ENCODE measurements at regions not wholly inside any gene's neighbourhood (a gene's known extent, or its start where the extent isn't known, plus 50 kb on each side); places are given as distances from the start of the nearest gene placed in this dataset.

DNA sequence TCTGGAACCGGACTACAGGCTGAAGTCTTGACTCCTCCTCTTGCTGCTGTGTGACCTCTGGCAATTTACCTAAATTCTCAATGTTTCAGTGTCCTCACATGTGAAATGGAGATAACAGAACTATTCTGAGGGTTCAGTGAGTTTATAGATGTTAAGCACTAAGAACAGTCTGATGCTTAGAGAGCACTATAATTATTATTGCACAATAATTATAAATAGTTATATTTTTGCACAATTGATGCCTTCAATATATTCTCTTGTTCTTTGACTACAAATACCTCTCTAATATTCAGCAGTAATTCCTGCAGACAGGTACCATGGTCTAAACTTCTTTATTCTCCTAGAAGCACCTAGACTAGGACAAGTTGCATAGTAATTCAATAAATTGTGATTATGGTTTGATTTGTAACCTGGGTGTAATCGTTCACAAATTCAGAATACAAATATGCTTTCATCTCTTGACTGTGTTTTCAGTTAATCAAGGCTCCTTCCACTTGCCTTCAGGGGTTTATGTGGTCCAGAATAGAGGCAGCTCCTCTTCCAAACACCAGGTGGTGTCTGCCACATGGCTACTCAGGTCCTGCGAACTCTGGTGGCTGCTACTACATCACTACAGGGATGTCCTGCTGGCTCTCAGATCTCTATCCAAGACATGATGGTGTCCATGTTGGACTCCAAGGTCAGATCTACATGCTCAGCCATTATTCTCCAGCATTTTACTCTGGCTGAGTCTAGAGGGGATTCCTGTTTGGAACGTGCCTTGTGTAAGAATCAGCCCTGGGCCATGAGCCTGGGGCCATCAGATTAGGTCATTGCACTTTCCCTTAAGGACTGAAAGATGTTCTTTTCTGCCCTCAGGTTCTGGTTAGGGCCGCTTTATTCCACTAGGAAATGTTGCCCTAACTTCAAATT is 103.4 kb downstream of the QRFPR start:
- Mint-ChIP-seq H3K9me3 (ENCODE audit: low read depth, unreplicated experiment) (no peaks in the 10 kb centered on the region), H3K4me1 (ENCODE audit: low read depth, unreplicated experiment) (peaks cover 21% of the 10 kb centered on the region), H3K36me3 (ENCODE audit: insufficient read depth, unreplicated experiment) (no peaks in the 10 kb centered on the region), H3K27ac (ENCODE audit: unreplicated experiment) (no peak overlapping the region), H3K4me3 (ENCODE audit: low read depth, unreplicated experiment) (no peak overlapping the region), H3K27me3 (ENCODE audit: unreplicated experiment) (no peaks in the 10 kb centered on the region)
- CTCF ChIA-PET = no interaction called here
- intact Hi-C loops (cut with micrococcal nuclease; ENCODE audit: unreplicated experiment) = loop anchor here (2.0 kb wide), 1 partner anchor 27 kb away; no protein-coding TSS in a partner anchor
- BruUV-seq (replicated peaks) = no TSS peak
- TF ChIP-seq, protein P1, sequence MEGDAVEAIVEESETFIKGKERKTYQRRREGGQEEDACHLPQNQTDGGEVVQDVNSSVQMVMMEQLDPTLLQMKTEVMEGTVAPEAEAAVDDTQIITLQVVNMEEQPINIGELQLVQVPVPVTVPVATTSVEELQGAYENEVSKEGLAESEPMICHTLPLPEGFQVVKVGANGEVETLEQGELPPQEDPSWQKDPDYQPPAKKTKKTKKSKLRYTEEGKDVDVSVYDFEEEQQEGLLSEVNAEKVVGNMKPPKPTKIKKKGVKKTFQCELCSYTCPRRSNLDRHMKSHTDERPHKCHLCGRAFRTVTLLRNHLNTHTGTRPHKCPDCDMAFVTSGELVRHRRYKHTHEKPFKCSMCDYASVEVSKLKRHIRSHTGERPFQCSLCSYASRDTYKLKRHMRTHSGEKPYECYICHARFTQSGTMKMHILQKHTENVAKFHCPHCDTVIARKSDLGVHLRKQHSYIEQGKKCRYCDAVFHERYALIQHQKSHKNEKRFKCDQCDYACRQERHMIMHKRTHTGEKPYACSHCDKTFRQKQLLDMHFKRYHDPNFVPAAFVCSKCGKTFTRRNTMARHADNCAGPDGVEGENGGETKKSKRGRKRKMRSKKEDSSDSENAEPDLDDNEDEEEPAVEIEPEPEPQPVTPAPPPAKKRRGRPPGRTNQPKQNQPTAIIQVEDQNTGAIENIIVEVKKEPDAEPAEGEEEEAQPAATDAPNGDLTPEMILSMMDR (IDR thresholded peaks at IDR 0.05; ENCODE audit: unreplicated experiment) = no peak
- peak; percentile 14 for DNase-seq

DNA sequence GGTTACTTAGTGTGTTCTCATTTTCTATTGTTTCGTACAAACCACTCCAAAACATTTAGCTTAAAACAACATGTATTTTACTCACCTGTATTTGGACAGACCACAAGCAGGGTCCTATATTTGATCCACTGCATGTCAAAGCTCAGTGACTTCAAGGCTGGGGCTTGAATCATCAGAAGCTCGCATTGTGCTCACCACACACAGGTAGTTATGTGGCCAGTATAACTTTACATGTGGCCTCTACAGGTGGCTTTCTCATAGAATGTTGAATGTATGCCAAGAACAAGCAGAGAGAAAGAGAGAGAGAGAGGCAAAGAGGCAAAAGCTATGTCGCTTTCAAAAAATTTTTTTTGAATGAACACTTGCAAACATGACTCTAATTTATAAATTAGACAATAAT is 107.6 kb downstream of the QRFPR start:
- BruUV-seq (replicated peaks) = no TSS peak
- no peaks in the 10 kb centered on the region for H3K9me3 Mint-ChIP-seq (ENCODE audit: low read depth, unreplicated experiment)
- DNase-seq = no peak
- peaks cover 17% of the 10 kb centered on the region for H3K4me1 Mint-ChIP-seq (ENCODE audit: low read depth, unreplicated experiment)
- H3K27ac Mint-ChIP-seq (ENCODE audit: unreplicated experiment) = no peak overlapping the region
- TF ChIP-seq, protein P1 (IDR thresholded peaks at IDR 0.05; ENCODE audit: unreplicated experiment) = no peak
- intact Hi-C loops (cut with micrococcal nuclease; ENCODE audit: unreplicated experiment) = no loop called here
- H3K36me3 Mint-ChIP-seq (ENCODE audit: insufficient read depth, unreplicated experiment) = no peaks in the 10 kb centered on the region
- H3K27me3 Mint-ChIP-seq (ENCODE audit: unreplicated experiment) = no peaks in the 10 kb centered on the region
- H3K4me3 Mint-ChIP-seq (ENCODE audit: low read depth, unreplicated experiment) = no peak overlapping the region
- CTCF ChIA-PET = interaction anchor here (0.6 to 1.2 kb wide), 2 partner anchors 81 to 1208 kb away, joined by 3 to 4 read pairs; no protein-coding TSS in a partner anchor

DNA sequence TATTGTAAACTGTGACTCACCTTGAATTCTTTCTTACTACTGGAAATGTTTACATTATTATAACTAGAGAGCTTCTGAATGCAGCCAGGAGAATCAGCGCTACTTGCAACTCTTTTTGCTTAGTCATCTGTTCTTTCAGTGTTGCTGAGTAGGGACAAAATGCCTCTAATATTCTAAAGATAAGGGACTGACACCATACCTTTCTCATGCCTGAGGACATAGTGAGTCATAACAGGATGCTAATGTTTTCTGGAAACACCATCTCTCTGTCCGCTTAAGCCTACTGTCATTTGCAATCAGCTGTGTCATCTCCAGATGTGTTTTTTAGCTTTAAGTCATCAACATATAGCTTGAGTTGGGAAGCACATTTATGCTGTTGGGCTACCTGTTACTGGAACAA is 108.3 kb downstream of the QRFPR start:
- intact Hi-C loops (cut with micrococcal nuclease; ENCODE audit: unreplicated experiment) = no loop called here
- Mint-ChIP-seq H3K9me3 (ENCODE audit: low read depth, unreplicated experiment) (no peaks in the 10 kb centered on the region), H3K4me3 (ENCODE audit: low read depth, unreplicated experiment) (no peak overlapping the region), H3K4me1 (ENCODE audit: low read depth, unreplicated experiment) (peaks cover 17% of the 10 kb centered on the region), H3K27ac (ENCODE audit: unreplicated experiment) (no peak overlapping the region), H3K36me3 (ENCODE audit: insufficient read depth, unreplicated experiment) (no peaks in the 10 kb centered on the region), H3K27me3 (ENCODE audit: unreplicated experiment) (no peaks in the 10 kb centered on the region)
- CTCF ChIA-PET = interaction anchor here (0.6 to 1.2 kb wide), 2 partner anchors 80 to 1207 kb away, joined by 3 to 4 read pairs; no protein-coding TSS in a partner anchor
- DNase-seq = no peak
- TF ChIP-seq, protein P1 (IDR thresholded peaks at IDR 0.05; ENCODE audit: unreplicated experiment) = no peak
- BruUV-seq (replicated peaks) = no TSS peak

DNA sequence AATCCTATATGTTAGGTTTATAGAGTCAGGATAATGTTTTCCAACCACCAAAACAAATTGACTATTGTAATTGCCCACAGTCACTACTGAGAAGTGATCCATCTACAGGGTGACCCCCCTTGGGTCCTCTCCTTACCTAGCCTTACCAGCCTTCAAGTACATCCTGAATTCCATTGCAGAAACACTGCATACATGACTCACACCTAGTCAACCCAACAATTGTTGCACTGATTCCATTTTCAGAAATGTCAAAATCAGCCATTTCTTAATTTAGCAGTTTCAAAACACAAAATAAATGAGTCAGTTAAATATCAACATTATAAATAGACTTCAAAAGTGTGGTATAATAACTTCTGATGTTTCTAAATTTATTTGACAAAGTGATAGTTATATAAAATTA is 106.3 kb upstream of the TNIP3 start:
- no peaks in the 10 kb centered on the region for H3K9me3 Mint-ChIP-seq (ENCODE audit: low read depth, unreplicated experiment)
- intact Hi-C loops (cut with micrococcal nuclease; ENCODE audit: unreplicated experiment) = no loop called here
- TF ChIP-seq, protein P1 (IDR thresholded peaks at IDR 0.05; ENCODE audit: unreplicated experiment) = no peak

More for the DNA sequence above, 106.3 kb upstream of the TNIP3 start:
- no TSS peak for BruUV-seq (replicated peaks)
- no peaks in the 10 kb centered on the region for H3K27me3 Mint-ChIP-seq (ENCODE audit: unreplicated experiment)
- CTCF ChIA-PET = no interaction called here
- H3K4me3 Mint-ChIP-seq (ENCODE audit: low read depth, unreplicated experiment) = no peak overlapping the region
- H3K36me3 Mint-ChIP-seq (ENCODE audit: insufficient read depth, unreplicated experiment) = no peaks in the 10 kb centered on the region
- peaks cover 17% of the 10 kb centered on the region for H3K4me1 Mint-ChIP-seq (ENCODE audit: low read depth, unreplicated experiment)
- DNase-seq = no peak
- H3K27ac Mint-ChIP-seq (ENCODE audit: unreplicated experiment) = no peak overlapping the region
